Esophagus muscularis mucosa (tissue), 4 donors: ENCODE measurements at regions not wholly inside any gene's neighbourhood (a gene's known extent, or its start where the extent isn't known, plus 50 kb on each side); places are given as distances from the start of the nearest gene placed in this dataset.
A peak's percentile ranks its signal among the peaks of the same experiment; 100 is the strongest.

Experiments
- DNase-seq: peaks from one replicate; pipeline ENCODE4 v3.0.0-alpha.2; 2017; ENCODE audit errors: extremely low spot score
- H3K27ac ChIP-seq, 4 donors: fragments of 200-600 bp; sonication (generic); replicated peaks in 1 of 4; 1 replicate in 3 of 4; 2 replicates in 1 of 4; pipeline ENCODE4 v1.5.1; 2016 to 2019; ENCODE audit warnings: mild to moderate bottlenecking in 1 of 4
- H3K27me3 ChIP-seq, 4 donors: fragments of 200-600 bp; sonication (generic); one replicate each; pipeline versions ENCODE4 v1.5.1 to v1.6.0; 2016 to 2019
- H3K36me3 ChIP-seq, 4 donors: fragments of 200-600 bp; sonication (generic); one replicate each; pipeline ENCODE4 v1.5.1; 2016 to 2019
- H3K4me1 ChIP-seq, 4 donors: fragments of 200-600 bp; sonication (generic); one replicate each; pipeline ENCODE4 v1.5.1; 2016 to 2019
- H3K4me3 ChIP-seq, 4 donors: fragments of 200-600 bp; sonication (generic); 1 replicate in 2 of 4; 2 replicates in 2 of 4; pipeline ENCODE4 v1.5.1; 2016 to 2019; ENCODE audit warnings: mild to moderate bottlenecking in 4 of 4, moderate library complexity in 1 of 4
- H3K9me3 ChIP-seq, 4 donors: fragments of 200-600 bp; sonication (generic); 1 replicate in 3 of 4; 2 replicates in 1 of 4; pipeline ENCODE4 v1.5.1; 2016 to 2019
- CTCF ChIP-seq, 3 experiments: fragments of 200-600 bp in 2 of 3; fragments of 450-650 bp in 1 of 3; sonication (generic) in 2 of 3; IDR thresholded peaks; one replicate each; pipeline ENCODE4 v1.5.1; 2017 to 2019; ENCODE audit warnings: antibody characterized with exemption in 3 of 3, mild to moderate bottlenecking in 2 of 3, moderate library complexity in 1 of 3
- EP300 ChIP-seq: sonication (generic); formaldehyde crosslinking; IDR thresholded peaks from one replicate; pipeline ENCODE4 v1.6.1; 2017; ENCODE audit warnings: antibody characterized with exemption
- POLR2A ChIP-seq: fragments of 450-650 bp; IDR thresholded peaks from one replicate; pipeline ENCODE4 v1.6.1; 2017; ENCODE audit warnings: antibody characterized with exemption, moderate library complexity, mild to moderate bottlenecking, low read depth
- POLR2AphosphoS5 ChIP-seq, 2 donors: sonication (generic); formaldehyde crosslinking; IDR thresholded peaks; one replicate each; pipeline ENCODE4 v1.6.1; 2017; ENCODE audit warnings: antibody characterized with exemption in 2 of 2
- WGBS: methylation state at CpG from one replicate; pipeline ENCODE4 v1.1.5; 2018; 5-methylcytosine and 5-hydroxymethylcytosine counted together
- intact Hi-C: fragments of 100-400 bp; cut with DNase I; formaldehyde crosslinking; loops from one replicate; pipeline ENCODE4 v1.15.1; 2023

- TF ChIP-seq POLR2A = no peak
- TF ChIP-seq CTCF (IDR thresholded peaks at IDR 0.05) = no peak
- no peak for TF ChIP-seq EP300
- no peak for TF ChIP-seq POLR2AphosphoS5 (IDR thresholded peaks at IDR 0.05)
- DNase-seq = no peak
Measured at GRCh38 chr13:23515116-23515515, 55.1 kb upstream of the TNFRSF19 start.

GRCh38 chr13:23516190-23516589, 54.0 kb upstream of the TNFRSF19 start:
- Histone ChIP-seq H3K27ac (no peak overlapping the region), H3K27me3 (no peaks in the 10 kb centered on the region), H3K4me3 (no peak overlapping the region), H3K4me1 (peaks cover 0 to 10% (median 7%) of the 10 kb centered on the region in 4 donors), H3K9me3 (no peaks in the 10 kb centered on the region), H3K36me3 (no peaks in the 10 kb centered on the region)
- intact Hi-C loops = no loop called here
- no peak for TF ChIP-seq EP300
- no peak for TF ChIP-seq POLR2A
- no peak for TF ChIP-seq POLR2AphosphoS5 (IDR thresholded peaks at IDR 0.05)
- TF ChIP-seq CTCF (IDR thresholded peaks at IDR 0.05) = no peak
- DNase-seq = peak; percentile 24
- 79% methylated on average over 3 of the region's 3 CpGs for WGBS

More at GRCh38 chr13:23515116-23515515, 55.1 kb upstream of the TNFRSF19 start:
- 72% methylated on average over 2 of the region's 2 CpGs for WGBS
- Histone ChIP-seq H3K27me3 (no peaks in the 10 kb centered on the region), H3K4me1 (peaks cover 0 to 14% (median 8%) of the 10 kb centered on the region in 4 donors), H3K27ac (no peak overlapping the region), H3K36me3 (no peaks in the 10 kb centered on the region), H3K4me3 (no peak overlapping the region), H3K9me3 (no peaks in the 10 kb centered on the region)
- intact Hi-C loops = no loop called here

GRCh38 chr13:23516702-23517101, 53.5 kb upstream of the TNFRSF19 start:
- H3K4me1 ChIP-seq = peaks cover 0 to 10% (median 7%) of the 10 kb centered on the region in 4 donors
- H3K36me3 ChIP-seq = no peaks in the 10 kb centered on the region
- no peaks in the 10 kb centered on the region for H3K9me3 ChIP-seq
- 37% methylated on average over 2 of the region's 2 CpGs for WGBS
- no peak overlapping the region for H3K27ac ChIP-seq
- no peaks in the 10 kb centered on the region for H3K27me3 ChIP-seq
- intact Hi-C loops = no loop called here
- H3K4me3 ChIP-seq = no peak overlapping the region
- DNase-seq = peak; percentile 1
- TF ChIP-seq EP300 (no peak), POLR2A (no peak), POLR2AphosphoS5 (IDR thresholded peaks at IDR 0.05) (no peak)

GRCh38 chr13:23518231-23518630, 52.0 kb upstream of the TNFRSF19 start:
- H3K36me3 ChIP-seq = no peaks in the 10 kb centered on the region
- no peaks in the 10 kb centered on the region for H3K27me3 ChIP-seq
- no peak overlapping the region for H3K4me3 ChIP-seq
- peak; percentile 70 for DNase-seq
- 95% methylated on average over 3 of the region's 3 CpGs for WGBS
- intact Hi-C loops = no loop called here
- no peak overlapping the region for H3K27ac ChIP-seq
- no peak for TF ChIP-seq POLR2AphosphoS5 (IDR thresholded peaks at IDR 0.05)
- no peak for TF ChIP-seq EP300
- no peak for TF ChIP-seq POLR2A
- TF ChIP-seq CTCF (IDR thresholded peaks at IDR 0.05) = no peak
- peaks cover 0 to 10% (median 6%) of the 10 kb centered on the region in 4 donors for H3K4me1 ChIP-seq
- no peaks in the 10 kb centered on the region for H3K9me3 ChIP-seq
